Left lung (tissue), 4 donors: ENCODE measurements at regions not wholly inside any gene's neighbourhood (a gene's known extent, or its start where the extent isn't known, plus 50 kb on each side); places are given as distances from the start of the nearest gene placed in this dataset.

Source experiments
- ATAC-seq: fragments of 200-7000 bp; cut with Tn5 transposase; one replicate; pipeline ENCODE4 v1.9.1; 2020; ENCODE audit warnings: moderate library complexity
- DNase-seq, 4 donors: peaks; one replicate each; pipeline ENCODE4 v3.0.0-alpha.2; 2013 to 2020
- H3K27ac ChIP-seq, 2 donors: fragments of 200-600 bp; sonication (generic) in 1 of 2; one replicate each; pipeline versions ENCODE4 v1.5.0 to v1.8.0; 2020 to 2021
- H3K27me3 ChIP-seq, 2 donors: fragments of 200-600 bp; sonication (generic) in 1 of 2; one replicate each; pipeline versions ENCODE4 v1.5.0 to v1.8.0; 2020 to 2021
- H3K36me3 ChIP-seq, 2 donors: fragments of 200-600 bp; sonication (generic) in 1 of 2; one replicate each; pipeline versions ENCODE4 v1.5.0 to v1.8.0; 2020 to 2021
- H3K4me1 ChIP-seq, 2 donors: fragments of 200-600 bp; one replicate each; pipeline ENCODE4 v1.8.0; 2021
- H3K4me3 ChIP-seq, 2 donors: fragments of 200-600 bp; sonication (generic) in 1 of 2; one replicate each; pipeline versions ENCODE4 v1.5.0 to v1.8.0; 2020 to 2021; ENCODE audit warnings: mild to moderate bottlenecking in 1 of 2
- H3K9me3 ChIP-seq, 2 donors: fragments of 200-600 bp; sonication (generic) in 1 of 2; one replicate each; pipeline versions ENCODE4 v1.5.0 to v1.8.0; 2020 to 2021
- CTCF ChIP-seq, 2 donors: fragments of 200-600 bp; sonication (generic) in 1 of 2; IDR thresholded peaks; one replicate each; pipeline versions ENCODE4 v1.5.0 to v1.8.0; 2021; ENCODE audit warnings: antibody characterized with exemption in 2 of 2
- intact Hi-C, 2 donors: fragments of 100-400 bp; cut with DNase I; formaldehyde crosslinking; loops; one replicate each; pipeline versions ENCODE4 v1.11.2 to v1.14.2; 2022
- donor health status: DM: no; HTN: yes; CAD: no.
- donor health status: DM: no; HTN: no; CAD: no.

- no peak for ATAC-seq
- Histone ChIP-seq H3K36me3 (no peaks in the 10 kb centered on the region), H3K4me1 (no peaks in the 10 kb centered on the region), H3K4me3 (no peak overlapping the region), H3K27me3 (no peaks in the 10 kb centered on the region), H3K9me3 (peaks cover 0 to 6% of the 10 kb centered on the region in 2 donors), H3K27ac (no peak overlapping the region)
- TF ChIP-seq CTCF (IDR thresholded peaks at IDR 0.05): no peak
- intact Hi-C loops: no loop called here
- DNase-seq: no peak
Measured at GRCh38 chr4:106753426-106753825, 282.7 kb downstream of the DKK2 start.

- ATAC-seq (peak; percentile 17), DNase-seq (no peak)
- Histone ChIP-seq H3K9me3 (peaks cover 0 to 3% of the 10 kb centered on the region in 2 donors), H3K36me3 (no peaks in the 10 kb centered on the region), H3K27ac (no peak overlapping the region), H3K4me3 (no peak overlapping the region), H3K27me3 (no peaks in the 10 kb centered on the region), H3K4me1 (no peaks in the 10 kb centered on the region)
- intact Hi-C loops: no loop called here
- no peak for TF ChIP-seq CTCF (IDR thresholded peaks at IDR 0.05)
Measured at GRCh38 chr4:106746451-106746850, 289.7 kb downstream of the DKK2 start.

- no peaks in the 10 kb centered on the region for H3K36me3 ChIP-seq
- ATAC-seq: no peak
Measured at GRCh38 chr4:106738121-106738520, 298.0 kb downstream of the DKK2 start.

GRCh38 chr4:106718548-106718947 is 317.6 kb downstream of the DKK2 start:
- no peak for TF ChIP-seq CTCF (IDR thresholded peaks at IDR 0.05)
- no peaks in the 10 kb centered on the region for H3K4me1 ChIP-seq
- DNase-seq: no peak
- H3K9me3 ChIP-seq: no peaks in the 10 kb centered on the region
- intact Hi-C loops: no loop called here
- no peak overlapping the region for H3K4me3 ChIP-seq
- no peaks in the 10 kb centered on the region for H3K27me3 ChIP-seq
- H3K27ac ChIP-seq: no peak overlapping the region
- no peak for ATAC-seq
- H3K36me3 ChIP-seq: no peaks in the 10 kb centered on the region

More at GRCh38 chr4:106738121-106738520, 298.0 kb downstream of the DKK2 start:
- TF ChIP-seq CTCF (IDR thresholded peaks at IDR 0.05): no peak
- Histone ChIP-seq H3K27ac (no peak overlapping the region), H3K4me1 (no peaks in the 10 kb centered on the region), H3K27me3 (no peaks in the 10 kb centered on the region), H3K4me3 (no peak overlapping the region), H3K9me3 (peaks cover 0 to 3% of the 10 kb centered on the region in 2 donors)
- intact Hi-C loops: no loop called here
- no peak for DNase-seq

GRCh38 chr4:106717091-106717490 is 319.0 kb downstream of the DKK2 start:
- Histone ChIP-seq H3K4me1 (no peaks in the 10 kb centered on the region), H3K27me3 (no peaks in the 10 kb centered on the region), H3K27ac (no peak overlapping the region), H3K4me3 (no peak overlapping the region), H3K9me3 (no peaks in the 10 kb centered on the region), H3K36me3 (no peaks in the 10 kb centered on the region)
- ATAC-seq (no peak), DNase-seq (no peak)
- no peak for TF ChIP-seq CTCF (IDR thresholded peaks at IDR 0.05)
- intact Hi-C loops: no loop called here
